ENCODE measurements at regions not wholly inside any gene's neighbourhood (a gene's known extent, or its start where the extent isn't known, plus 50 kb on each side); places are given as distances from the start of the nearest gene placed in this dataset.
A peak's percentile ranks its signal among the peaks of the same experiment; 100 is the strongest.

DNA sequence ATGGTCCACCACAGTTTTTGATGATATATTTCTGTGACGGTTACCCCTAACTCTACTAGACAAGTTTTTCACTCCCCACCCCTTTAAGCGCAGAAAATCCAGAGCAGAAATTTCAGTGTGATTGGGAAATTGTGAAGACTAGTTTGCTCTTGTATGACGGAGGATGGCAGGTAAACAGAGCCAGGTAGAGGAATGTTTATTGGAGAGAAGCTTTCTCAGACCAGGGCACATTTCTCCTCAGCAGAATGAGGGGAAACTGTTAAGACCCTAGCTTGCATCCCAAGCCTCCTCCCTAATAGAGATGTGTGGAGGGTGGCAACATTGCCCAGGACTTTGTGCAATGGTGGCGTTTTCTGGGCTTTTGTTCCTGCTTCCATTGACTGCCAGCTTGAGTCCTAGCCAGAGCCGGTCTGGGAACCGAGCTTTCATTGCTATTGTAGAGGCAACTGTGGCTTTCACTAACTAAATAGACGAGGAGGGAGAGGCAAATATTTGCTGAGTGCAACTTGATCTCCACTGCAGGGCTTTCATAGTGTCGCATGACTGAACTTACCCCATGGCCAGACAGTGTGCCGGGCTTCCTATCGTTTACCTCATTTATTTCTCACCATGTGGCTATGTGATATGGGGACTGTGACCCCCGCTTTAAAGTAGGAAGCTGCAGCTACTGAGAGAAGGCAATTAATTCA, 159.6 kb upstream of the MPHOSPH6 start (continued):
- TF ChIP-seq DPF2 (CRISPR knock-in tag; IDR thresholded peaks at IDR 0.05; ENCODE audit: borderline replicate concordance, low read depth): peak; percentile 69; the same call in 1 of the 2 replicates
- TF ChIP-seq, protein P1, sequence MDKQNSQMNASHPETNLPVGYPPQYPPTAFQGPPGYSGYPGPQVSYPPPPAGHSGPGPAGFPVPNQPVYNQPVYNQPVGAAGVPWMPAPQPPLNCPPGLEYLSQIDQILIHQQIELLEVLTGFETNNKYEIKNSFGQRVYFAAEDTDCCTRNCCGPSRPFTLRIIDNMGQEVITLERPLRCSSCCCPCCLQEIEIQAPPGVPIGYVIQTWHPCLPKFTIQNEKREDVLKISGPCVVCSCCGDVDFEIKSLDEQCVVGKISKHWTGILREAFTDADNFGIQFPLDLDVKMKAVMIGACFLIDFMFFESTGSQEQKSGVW (CRISPR knock-in tag; IDR thresholded peaks at IDR 0.05; ENCODE audit: borderline replicate concordance): no peak
- TF ChIP-seq ZNF350 (CRISPR knock-in tag; IDR thresholded peaks at IDR 0.05; ENCODE audit: borderline replicate concordance, low read depth): peak; percentile 35; the same call in 1 of the 2 replicates
- no peak for TF ChIP-seq NRL (CRISPR knock-in tag; IDR thresholded peaks at IDR 0.05; ENCODE audit: borderline replicate concordance)
- TF ChIP-seq HOXA5 (CRISPR knock-in tag; IDR thresholded peaks at IDR 0.05): peak; percentile 15; the same call in 1 of the 2 replicates
- peak; percentile 48 to 66; a peak in 3 of 4 replicates for TF ChIP-seq MAFK (conservative IDR thresholded peaks at IDR 0.05 in 1 of 2, IDR thresholded peaks at IDR 0.05 in 1 of 2; ENCODE audit: low read length in 2 of 2)
- peak; percentile 14; the same call in 1 of the 2 replicates for TF ChIP-seq ELF3 (CRISPR knock-in tag; IDR thresholded peaks at IDR 0.05)
- no peak for TF ChIP-seq RFX5 (IDR thresholded peaks at IDR 0.05; ENCODE audit: low read depth, low read length)
- 0 out of 2 replicates have a peak, but pooled peaks have one; percentile 36 for TF ChIP-seq ZNF678 (CRISPR knock-in tag; IDR thresholded peaks at IDR 0.05)
- TF ChIP-seq CEBPB (IDR thresholded peaks at IDR 0.05; ENCODE audit: borderline replicate concordance, low read depth, low read length): peak; percentile 54; the same call in 1 of the 2 replicates
- TF ChIP-seq RXRA (CRISPR knock-in tag; IDR thresholded peaks at IDR 0.05): peak; percentile 25; the same call in 1 of the 2 replicates
- TF ChIP-seq, protein P2, sequence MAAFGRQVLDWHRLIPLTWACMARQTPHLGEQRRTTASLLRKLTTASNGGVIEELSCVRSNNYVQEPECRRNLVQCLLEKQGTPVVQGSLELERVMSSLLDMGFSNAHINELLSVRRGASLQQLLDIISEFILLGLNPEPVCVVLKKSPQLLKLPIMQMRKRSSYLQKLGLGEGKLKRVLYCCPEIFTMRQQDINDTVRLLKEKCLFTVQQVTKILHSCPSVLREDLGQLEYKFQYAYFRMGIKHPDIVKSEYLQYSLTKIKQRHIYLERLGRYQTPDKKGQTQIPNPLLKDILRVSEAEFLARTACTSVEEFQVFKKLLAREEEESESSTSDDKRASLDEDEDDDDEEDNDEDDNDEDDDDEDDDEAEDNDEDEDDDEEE (CRISPR knock-in tag; IDR thresholded peaks at IDR 0.05): no peak
- TF ChIP-seq, protein P3, sequence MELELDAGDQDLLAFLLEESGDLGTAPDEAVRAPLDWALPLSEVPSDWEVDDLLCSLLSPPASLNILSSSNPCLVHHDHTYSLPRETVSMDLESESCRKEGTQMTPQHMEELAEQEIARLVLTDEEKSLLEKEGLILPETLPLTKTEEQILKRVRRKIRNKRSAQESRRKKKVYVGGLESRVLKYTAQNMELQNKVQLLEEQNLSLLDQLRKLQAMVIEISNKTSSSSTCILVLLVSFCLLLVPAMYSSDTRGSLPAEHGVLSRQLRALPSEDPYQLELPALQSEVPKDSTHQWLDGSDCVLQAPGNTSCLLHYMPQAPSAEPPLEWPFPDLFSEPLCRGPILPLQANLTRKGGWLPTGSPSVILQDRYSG (CRISPR knock-in tag; IDR thresholded peaks at IDR 0.05): no peak
- TF ChIP-seq NCOA2 (CRISPR knock-in tag; IDR thresholded peaks at IDR 0.05): peak; percentile 50; the same call in 1 of the 2 replicates
- TF ChIP-seq ZNF317 (CRISPR knock-in tag; IDR thresholded peaks at IDR 0.05): peak; percentile 52; the same call in 1 of the 2 replicates
- peak; percentile 63 for TF ChIP-seq ZMYM4 (CRISPR knock-in tag; IDR thresholded peaks at IDR 0.05)
- TF ChIP-seq SOX13 (IDR thresholded peaks at IDR 0.05): peak; percentile 29; the same call in 1 of the 2 replicates
- TF ChIP-seq SOX13 (CRISPR knock-in tag; conservative IDR thresholded peaks at IDR 0.05 in 1 of 2, IDR thresholded peaks at IDR 0.05 in 1 of 2): peak in 1 of 2 experiments; percentile 89; a peak in 2 of 4 replicates
- 0 out of 2 replicates have a peak, but pooled peaks have one; percentile 35 for TF ChIP-seq THAP11 (CRISPR knock-in tag; IDR thresholded peaks at IDR 0.05)
- TF ChIP-seq FOXA1 (IDR thresholded peaks at IDR 0.05): no peak
- peak; percentile 84 for TF ChIP-seq FOXA1 (CRISPR knock-in tag; IDR thresholded peaks at IDR 0.05)
- 0 out of 2 replicates have a peak, but pooled peaks have one; percentile 16 for TF ChIP-seq ZNF605 (CRISPR knock-in tag; IDR thresholded peaks at IDR 0.05)
- TF ChIP-seq, protein P4, sequence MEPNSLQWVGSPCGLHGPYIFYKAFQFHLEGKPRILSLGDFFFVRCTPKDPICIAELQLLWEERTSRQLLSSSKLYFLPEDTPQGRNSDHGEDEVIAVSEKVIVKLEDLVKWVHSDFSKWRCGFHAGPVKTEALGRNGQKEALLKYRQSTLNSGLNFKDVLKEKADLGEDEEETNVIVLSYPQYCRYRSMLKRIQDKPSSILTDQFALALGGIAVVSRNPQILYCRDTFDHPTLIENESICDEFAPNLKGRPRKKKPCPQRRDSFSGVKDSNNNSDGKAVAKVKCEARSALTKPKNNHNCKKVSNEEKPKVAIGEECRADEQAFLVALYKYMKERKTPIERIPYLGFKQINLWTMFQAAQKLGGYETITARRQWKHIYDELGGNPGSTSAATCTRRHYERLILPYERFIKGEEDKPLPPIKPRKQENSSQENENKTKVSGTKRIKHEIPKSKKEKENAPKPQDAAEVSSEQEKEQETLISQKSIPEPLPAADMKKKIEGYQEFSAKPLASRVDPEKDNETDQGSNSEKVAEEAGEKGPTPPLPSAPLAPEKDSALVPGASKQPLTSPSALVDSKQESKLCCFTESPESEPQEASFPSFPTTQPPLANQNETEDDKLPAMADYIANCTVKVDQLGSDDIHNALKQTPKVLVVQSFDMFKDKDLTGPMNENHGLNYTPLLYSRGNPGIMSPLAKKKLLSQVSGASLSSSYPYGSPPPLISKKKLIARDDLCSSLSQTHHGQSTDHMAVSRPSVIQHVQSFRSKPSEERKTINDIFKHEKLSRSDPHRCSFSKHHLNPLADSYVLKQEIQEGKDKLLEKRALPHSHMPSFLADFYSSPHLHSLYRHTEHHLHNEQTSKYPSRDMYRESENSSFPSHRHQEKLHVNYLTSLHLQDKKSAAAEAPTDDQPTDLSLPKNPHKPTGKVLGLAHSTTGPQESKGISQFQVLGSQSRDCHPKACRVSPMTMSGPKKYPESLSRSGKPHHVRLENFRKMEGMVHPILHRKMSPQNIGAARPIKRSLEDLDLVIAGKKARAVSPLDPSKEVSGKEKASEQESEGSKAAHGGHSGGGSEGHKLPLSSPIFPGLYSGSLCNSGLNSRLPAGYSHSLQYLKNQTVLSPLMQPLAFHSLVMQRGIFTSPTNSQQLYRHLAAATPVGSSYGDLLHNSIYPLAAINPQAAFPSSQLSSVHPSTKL (CRISPR knock-in tag; IDR thresholded peaks at IDR 0.05): peak; percentile 73
- TF ChIP-seq SP5 (CRISPR knock-in tag; IDR thresholded peaks at IDR 0.05; ENCODE audit: borderline replicate concordance, low read depth): peak; percentile 24; the same call in 1 of the 2 replicates
- 0 out of 2 replicates have a peak, but pooled peaks have one; percentile 29 for TF ChIP-seq MED1 (CRISPR knock-in tag; IDR thresholded peaks at IDR 0.05)
